ENCODE measurements at regions not wholly inside any gene's neighbourhood (a gene's known extent, or its start where the extent isn't known, plus 50 kb on each side); places are given as distances from the start of the nearest gene placed in this dataset.

GRCh38 chrX:54675762-54676161, 122.3 kb downstream of the ITIH6 start:
- no peak for TF ChIP-seq REST (IDR thresholded peaks at IDR 0.05; ENCODE audit: insufficient read depth in 1 of 2, low read depth in 2 of 2, low read length in 2 of 2)
- no peak for TF ChIP-seq TAF1 (IDR thresholded peaks at IDR 0.05; ENCODE audit: borderline replicate concordance, insufficient read depth, low read length)
- no peak for TF ChIP-seq POLR2AphosphoS5 (IDR thresholded peaks at IDR 0.05; ENCODE audit: low read depth, low read length)
